Left lung (tissue), 4 donors: ENCODE measurements at regions not wholly inside any gene's neighbourhood (a gene's known extent, or its start where the extent isn't known, plus 50 kb on each side); places are given as distances from the start of the nearest gene placed in this dataset.

Experiments
- ATAC-seq: fragments of 200-7000 bp; cut with Tn5 transposase; one replicate; pipeline ENCODE4 v1.9.1; 2020; ENCODE audit warnings: moderate library complexity
- DNase-seq, 4 donors: peaks; one replicate each; pipeline ENCODE4 v3.0.0-alpha.2; 2013 to 2020
- H3K27ac ChIP-seq, 2 donors: fragments of 200-600 bp; sonication (generic) in 1 of 2; one replicate each; pipeline versions ENCODE4 v1.5.0 to v1.8.0; 2020 to 2021
- H3K27me3 ChIP-seq, 2 donors: fragments of 200-600 bp; sonication (generic) in 1 of 2; one replicate each; pipeline versions ENCODE4 v1.5.0 to v1.8.0; 2020 to 2021
- H3K36me3 ChIP-seq, 2 donors: fragments of 200-600 bp; sonication (generic) in 1 of 2; one replicate each; pipeline versions ENCODE4 v1.5.0 to v1.8.0; 2020 to 2021
- H3K4me1 ChIP-seq, 2 donors: fragments of 200-600 bp; one replicate each; pipeline ENCODE4 v1.8.0; 2021
- H3K4me3 ChIP-seq, 2 donors: fragments of 200-600 bp; sonication (generic) in 1 of 2; one replicate each; pipeline versions ENCODE4 v1.5.0 to v1.8.0; 2020 to 2021; ENCODE audit warnings: mild to moderate bottlenecking in 1 of 2
- H3K9me3 ChIP-seq, 2 donors: fragments of 200-600 bp; sonication (generic) in 1 of 2; one replicate each; pipeline versions ENCODE4 v1.5.0 to v1.8.0; 2020 to 2021
- CTCF ChIP-seq, 2 donors: fragments of 200-600 bp; sonication (generic) in 1 of 2; IDR thresholded peaks; one replicate each; pipeline versions ENCODE4 v1.5.0 to v1.8.0; 2021; ENCODE audit warnings: antibody characterized with exemption in 2 of 2
- intact Hi-C, 2 donors: fragments of 100-400 bp; cut with DNase I; formaldehyde crosslinking; loops; one replicate each; pipeline versions ENCODE4 v1.11.2 to v1.14.2; 2022
- donor health status: DM: no; HTN: yes; CAD: no.
- donor health status: DM: no; HTN: no; CAD: no.

GRCh38 chr14:83047059-83047830 lies 1513.6 kb upstream of the SEL1L start:
- TF ChIP-seq CTCF (IDR thresholded peaks at IDR 0.05), result no peak
- ATAC-seq, result no peak
- Histone ChIP-seq H3K4me1 (no peaks in the 10 kb centered on the region), H3K4me3 (no peak overlapping the region), H3K27me3 (no peaks in the 10 kb centered on the region), H3K27ac (no peak overlapping the region), H3K9me3 (no peaks in the 10 kb centered on the region), H3K36me3 (no peaks in the 10 kb centered on the region)
- intact Hi-C loops, result no loop called here
- DNase-seq, result no peak

GRCh38 chr14:83053022-83053710 lies 1519.5 kb upstream of the SEL1L start:
- Histone ChIP-seq H3K4me3 (no peak overlapping the region), H3K4me1 (peaks cover 0 to under 1% of the 10 kb centered on the region in 2 donors), H3K9me3 (no peaks in the 10 kb centered on the region), H3K27ac (no peak overlapping the region), H3K36me3 (no peaks in the 10 kb centered on the region), H3K27me3 (no peaks in the 10 kb centered on the region)
- intact Hi-C loops, result no loop called here
- DNase-seq (no peak), ATAC-seq (peak; percentile 55)
- TF ChIP-seq CTCF (IDR thresholded peaks at IDR 0.05), result no peak

GRCh38 chr14:83058068-83058467 lies 1524.4 kb upstream of the SEL1L start:
- ATAC-seq (peak; percentile 74), DNase-seq (no peak)
- intact Hi-C loops, result no loop called here
- H3K27me3 ChIP-seq, result no peaks in the 10 kb centered on the region
- H3K4me3 ChIP-seq, result no peak overlapping the region
- no peaks in the 10 kb centered on the region for H3K36me3 ChIP-seq
- peaks cover 0 to 4% of the 10 kb centered on the region in 2 donors for H3K4me1 ChIP-seq
- H3K27ac ChIP-seq, result no peak overlapping the region
- no peak for TF ChIP-seq CTCF (IDR thresholded peaks at IDR 0.05)
- no peaks in the 10 kb centered on the region for H3K9me3 ChIP-seq

- ATAC-seq (peak; percentile 44), DNase-seq (no peak)
- no peak for TF ChIP-seq CTCF (IDR thresholded peaks at IDR 0.05)
- Histone ChIP-seq H3K4me1 (no peaks in the 10 kb centered on the region), H3K27ac (no peak overlapping the region), H3K4me3 (no peak overlapping the region), H3K9me3 (no peaks in the 10 kb centered on the region), H3K36me3 (no peaks in the 10 kb centered on the region), H3K27me3 (no peaks in the 10 kb centered on the region)
- intact Hi-C loops, result no loop called here
Measured at GRCh38 chr14:83071888-83072501, 1538.3 kb upstream of the SEL1L start.

GRCh38 chr14:83085136-83085535 lies 1551.5 kb upstream of the SEL1L start:
- intact Hi-C loops, result no loop called here
- ATAC-seq, result no peak

More at GRCh38 chr14:83085136-83085535, 1551.5 kb upstream of the SEL1L start:
- TF ChIP-seq CTCF (IDR thresholded peaks at IDR 0.05), result no peak
- Histone ChIP-seq H3K4me3 (no peak overlapping the region), H3K9me3 (no peaks in the 10 kb centered on the region), H3K27ac (no peak overlapping the region), H3K27me3 (no peaks in the 10 kb centered on the region), H3K36me3 (no peaks in the 10 kb centered on the region), H3K4me1 (no peaks in the 10 kb centered on the region)
- no peak for DNase-seq
